BLaER1 treated with 17β-estradiol and CSF1 and Interleukin-3, amounts not matched to agents 10 nM and 100 nM (cell line): ENCODE measurements at regions not wholly inside any gene's neighbourhood (a gene's known extent, or its start where the extent isn't known, plus 50 kb on each side); places are given as distances from the start of the nearest gene placed in this dataset.
"Not testable (repeated sequence)": the region's sequence is repeated elsewhere in the genome, so short reads cannot be mapped to it uniquely, and the experiment has no call there.

Experiments
- H3K27ac ChIP-seq, 11 experiments: shearing (Covaris generic); formaldehyde crosslinking; 2 replicates each; pipeline ENCODE4 v1.8.1; 2022
- H3K27me3 ChIP-seq, 11 experiments: shearing (Covaris generic); formaldehyde crosslinking; 2 replicates each; pipeline ENCODE4 v1.8.1; 2022
- H3K36me3 ChIP-seq, 11 experiments: shearing (Covaris generic); formaldehyde crosslinking; 2 replicates each; pipeline ENCODE4 v1.8.1; 2022
- H3K4me1 ChIP-seq, 10 experiments: shearing (Covaris generic); formaldehyde crosslinking; 2 replicates each; pipeline ENCODE4 v1.8.1; 2022
- H3K4me2 ChIP-seq, 11 experiments: shearing (Covaris generic); formaldehyde crosslinking; 2 replicates each; pipeline ENCODE4 v1.8.1; 2022
- H3K4me3 ChIP-seq, 10 experiments: shearing (Covaris generic); formaldehyde crosslinking; 2 replicates each; pipeline ENCODE4 v1.8.1; 2022
- H3K9ac ChIP-seq, 11 experiments: shearing (Covaris generic); formaldehyde crosslinking; 2 replicates each; pipeline ENCODE4 v1.8.1; 2022
- H3K9me3 ChIP-seq, 11 experiments: shearing (Covaris generic); formaldehyde crosslinking; replicated peaks in 1 of 11; 2 replicates each; pipeline ENCODE4 v1.8.1; 2022
- H4K20me1 ChIP-seq, 11 experiments: shearing (Covaris generic); formaldehyde crosslinking; 2 replicates each; pipeline ENCODE4 v1.8.1; 2022
- Cebpa-rat ChIP-seq, 11 experiments: shearing (Covaris generic); IDR thresholded peaks; 2 replicates each; pipeline ENCODE4 v1.8.1; 2022

DNA sequence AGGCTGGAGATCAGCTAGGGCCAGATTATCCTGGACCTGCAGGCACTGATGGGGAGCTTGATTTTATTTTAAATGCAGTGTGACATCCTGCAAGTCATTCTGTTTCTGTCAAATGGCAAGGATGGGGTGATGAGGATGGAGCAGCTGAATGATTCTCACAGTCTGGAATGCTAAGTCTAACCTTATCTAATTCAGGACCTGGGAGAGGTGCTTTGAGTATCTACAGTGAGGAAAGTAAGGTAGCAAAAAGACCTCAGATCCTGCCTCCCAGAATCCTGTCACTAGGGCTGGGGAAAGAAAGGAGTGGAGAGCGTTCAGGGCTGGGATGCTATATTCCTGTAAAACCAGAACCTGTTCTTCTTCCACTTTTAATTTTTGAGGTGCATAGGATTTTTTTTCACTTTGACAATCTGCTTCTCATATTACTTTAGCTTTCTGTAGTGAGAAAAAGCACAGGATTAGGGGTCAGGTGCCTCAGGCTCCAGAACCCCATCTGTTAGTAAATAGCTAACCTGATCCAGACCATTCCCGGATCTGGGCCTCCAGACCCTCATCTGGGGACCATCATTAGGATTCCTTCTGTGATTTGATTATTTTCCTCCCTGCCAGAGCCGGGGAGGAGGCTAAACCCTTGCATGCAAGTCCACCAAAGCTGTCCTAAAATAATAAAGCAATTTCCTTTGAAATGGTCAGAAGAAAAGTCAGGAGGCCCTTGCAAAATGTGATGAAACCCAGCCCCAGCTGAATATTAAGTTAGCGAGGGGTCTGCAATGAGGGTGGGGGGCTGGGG is 54.7 kb downstream of the ASCL1 start:
- Histone ChIP-seq H3K36me3 (no peaks in the 10 kb centered on the region), H3K4me3 (no peak overlapping the region), H3K27ac (no peak overlapping the region), H4K20me1 (no peaks in the 10 kb centered on the region), H3K4me1 (no peaks in the 10 kb centered on the region), H3K27me3 (no peaks in the 10 kb centered on the region), H3K9ac (no peak overlapping the region), H3K4me2 (no peak overlapping the region), H3K9me3 (no peaks in the 10 kb centered on the region)
- no peak for TF ChIP-seq Cebpa-rat (IDR thresholded peaks at IDR 0.05)

DNA sequence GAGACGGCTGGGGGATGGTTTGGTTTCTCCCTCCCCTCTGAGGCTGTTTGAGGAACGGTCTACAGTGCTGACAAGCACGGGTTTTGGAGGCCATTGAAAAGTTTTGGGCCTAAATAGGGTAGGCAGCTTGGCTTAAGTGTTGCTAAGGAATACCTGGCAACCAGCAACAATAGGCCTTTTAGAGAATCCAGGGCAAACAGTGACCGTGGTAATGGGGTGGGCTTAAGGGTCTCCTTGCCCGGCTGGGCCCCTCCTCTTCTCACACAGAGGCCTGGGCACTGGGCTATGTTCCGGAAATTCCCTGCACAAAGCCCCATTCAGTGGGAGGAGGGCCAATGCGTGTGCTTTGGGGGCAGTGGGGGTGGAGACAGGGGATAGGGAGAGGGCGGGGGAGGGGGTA is 55.4 kb downstream of the ASCL1 start:
- TF ChIP-seq Cebpa-rat (IDR thresholded peaks at IDR 0.05), result no peak

DNA sequence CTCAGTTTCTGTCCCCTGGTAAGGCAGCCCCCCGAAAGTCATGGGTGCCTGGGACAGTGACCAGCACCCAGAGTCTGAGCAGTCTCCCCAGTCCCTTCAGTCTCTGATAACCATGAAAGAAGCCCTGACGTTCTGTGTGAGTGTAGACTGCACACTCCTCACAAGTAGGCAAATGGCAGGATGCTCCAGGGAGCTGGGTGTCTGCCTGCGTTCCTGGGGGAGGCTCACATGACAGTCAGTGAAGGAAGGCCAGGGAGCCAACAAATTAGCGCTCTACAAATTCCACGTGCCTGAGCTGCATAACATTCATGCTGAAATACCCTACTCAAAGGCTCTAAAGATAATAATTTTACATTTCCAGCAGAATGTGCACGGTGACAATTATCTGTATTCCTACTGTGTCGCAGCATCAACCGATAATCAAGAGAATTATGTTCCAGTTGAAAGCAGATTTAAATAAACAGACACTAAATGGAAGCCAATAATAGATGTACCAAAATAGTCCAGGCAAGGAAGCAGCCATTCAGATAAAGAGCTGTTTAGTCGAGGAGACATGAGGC is 56.3 kb downstream of the ASCL1 start:
- Histone ChIP-seq H3K9me3 (no peaks in the 10 kb centered on the region), H4K20me1 (no peaks in the 10 kb centered on the region), H3K4me3 (no peak overlapping the region), H3K27me3 (no peaks in the 10 kb centered on the region), H3K4me1 (no peaks in the 10 kb centered on the region), H3K36me3 (no peaks in the 10 kb centered on the region), H3K4me2 (no peak overlapping the region), H3K27ac (no peak overlapping the region), H3K9ac (no peak overlapping the region)
- TF ChIP-seq Cebpa-rat (IDR thresholded peaks at IDR 0.05), result no peak

More for the DNA sequence above, 55.4 kb downstream of the ASCL1 start:
- H3K36me3 ChIP-seq, result no peaks in the 10 kb centered on the region
- H3K4me1 ChIP-seq, result no peaks in the 10 kb centered on the region
- no peaks in the 10 kb centered on the region for H3K9me3 ChIP-seq
- no peak overlapping the region for H3K27ac ChIP-seq
- H3K9ac ChIP-seq, result no peak overlapping the region
- H3K4me2 ChIP-seq, result no peak overlapping the region
- H3K27me3 ChIP-seq, result no peaks in the 10 kb centered on the region
- no peaks in the 10 kb centered on the region for H4K20me1 ChIP-seq
- H3K4me3 ChIP-seq, result no peak overlapping the region

DNA sequence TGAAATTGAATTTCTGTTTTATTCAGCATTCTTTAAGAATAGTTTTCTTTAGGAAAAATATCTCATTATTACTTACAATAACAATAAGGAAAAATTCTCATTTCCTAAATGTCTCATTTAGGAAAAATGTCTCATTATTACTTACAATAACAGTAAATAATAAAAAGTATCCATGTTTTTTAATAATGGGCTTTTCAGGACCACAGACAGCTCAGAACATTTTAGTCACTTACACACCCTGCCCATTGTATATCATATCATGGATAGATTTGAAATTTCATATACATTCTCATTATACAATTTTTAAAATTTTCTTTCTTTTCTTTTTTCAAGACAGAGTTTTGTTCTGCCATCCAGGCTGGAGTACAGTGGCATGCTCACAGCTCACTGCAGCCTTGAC is 58.9 kb downstream of the ASCL1 start:
- Histone ChIP-seq H3K9me3 (no peaks in the 10 kb centered on the region), H3K27me3 (no peaks in the 10 kb centered on the region), H3K4me2 (no peak overlapping the region), H3K27ac (no peak overlapping the region), H3K36me3 (no peaks in the 10 kb centered on the region), H3K9ac (no peak overlapping the region), H4K20me1 (no peaks in the 10 kb centered on the region), H3K4me1 (no peaks in the 10 kb centered on the region), H3K4me3 (no peak overlapping the region)
- no peak for TF ChIP-seq Cebpa-rat (IDR thresholded peaks at IDR 0.05)

DNA sequence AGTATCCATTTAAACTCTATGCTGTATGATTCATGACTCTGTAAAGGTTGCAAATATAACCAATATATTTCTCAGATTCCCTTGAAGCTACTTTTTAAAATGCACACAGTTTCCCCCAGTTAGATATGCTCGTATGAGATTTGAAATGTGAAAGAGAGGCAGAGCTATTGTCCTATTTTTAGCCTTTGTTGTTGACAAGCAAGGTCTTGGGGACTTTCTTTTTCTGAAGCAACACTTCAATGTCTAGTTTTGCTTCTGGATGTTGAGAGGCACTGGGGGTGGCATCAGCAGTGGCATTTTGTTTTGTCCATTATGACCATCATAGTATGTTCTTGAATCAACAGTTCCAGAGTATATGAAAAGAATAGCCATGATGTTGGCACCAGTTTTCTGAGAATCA is 63.4 kb downstream of the ASCL1 start:
- H3K27me3 ChIP-seq, result no peaks in the 10 kb centered on the region
- no peak overlapping the region for H3K9ac ChIP-seq
- H3K36me3 ChIP-seq, result no peaks in the 10 kb centered on the region
- no peak overlapping the region for H3K4me3 ChIP-seq
- H3K9me3 ChIP-seq, result no peaks in the 10 kb centered on the region
- H3K4me2 ChIP-seq, result no peak overlapping the region
- no peaks in the 10 kb centered on the region for H4K20me1 ChIP-seq
- TF ChIP-seq Cebpa-rat (IDR thresholded peaks at IDR 0.05), result no peak
- no peak overlapping the region for H3K27ac ChIP-seq
- no peaks in the 10 kb centered on the region for H3K4me1 ChIP-seq

DNA sequence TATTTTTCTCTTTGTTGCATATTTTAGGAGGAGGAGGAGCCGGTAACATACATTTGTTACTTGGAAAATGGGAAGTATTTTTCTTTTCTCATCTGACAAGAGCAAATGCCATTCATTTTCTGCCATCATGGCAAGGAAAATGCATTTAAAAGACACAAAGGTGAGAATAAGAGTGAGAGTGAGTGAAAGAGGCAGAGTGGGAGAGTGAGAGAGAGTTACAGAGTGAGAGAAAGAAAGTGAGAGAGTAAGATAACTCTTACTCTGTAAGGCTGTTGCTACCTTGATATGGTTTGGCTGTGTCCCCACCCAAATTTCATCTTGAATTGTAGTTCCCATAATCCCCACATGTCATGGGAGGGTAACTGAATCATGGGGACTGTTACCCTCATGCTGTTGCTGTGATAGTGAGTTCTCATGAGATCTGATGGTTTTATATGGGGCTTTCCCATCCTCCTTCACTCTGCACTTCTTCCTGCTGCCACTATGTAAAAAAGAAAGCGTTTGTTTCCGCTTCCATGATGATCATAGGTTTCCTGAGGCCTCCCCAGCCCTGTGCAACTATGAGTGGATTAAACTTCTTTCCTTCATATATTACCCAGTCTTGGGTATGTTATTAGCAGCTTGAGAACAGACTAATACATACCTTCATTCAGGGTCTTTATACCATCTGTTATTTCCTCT is 64.2 kb downstream of the ASCL1 start:
- no peaks in the 10 kb centered on the region for H3K27me3 ChIP-seq

DNA sequence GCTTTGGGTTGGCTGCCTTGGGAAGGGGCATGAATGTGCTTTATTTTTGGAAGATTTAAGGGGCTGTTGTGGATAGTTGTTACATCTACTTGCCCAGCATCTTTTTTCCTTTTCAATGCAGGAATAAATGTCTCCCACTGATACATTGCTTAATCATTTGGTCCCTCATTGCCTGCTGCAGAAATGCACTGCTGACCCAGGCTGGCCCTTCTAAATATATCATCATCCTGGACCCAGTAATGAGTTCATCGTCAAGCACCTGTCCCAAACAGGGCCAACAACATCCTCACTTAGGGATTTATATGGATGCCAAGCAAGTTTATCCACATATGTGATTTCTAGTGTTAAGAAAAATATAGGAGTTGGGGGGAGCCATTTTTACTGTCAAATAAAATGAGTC is 67.2 kb downstream of the ASCL1 start:
- no peaks in the 10 kb centered on the region for H3K36me3 ChIP-seq
- H4K20me1 ChIP-seq, result no peaks in the 10 kb centered on the region
- no peaks in the 10 kb centered on the region for H3K9me3 ChIP-seq
- no peak overlapping the region for H3K27ac ChIP-seq
- no peak overlapping the region for H3K4me2 ChIP-seq
- H3K4me1 ChIP-seq, result no peaks in the 10 kb centered on the region
- no peak overlapping the region for H3K4me3 ChIP-seq
- no peak for TF ChIP-seq Cebpa-rat (IDR thresholded peaks at IDR 0.05)
- H3K27me3 ChIP-seq, result no peaks in the 10 kb centered on the region
- H3K9ac ChIP-seq, result no peak overlapping the region

More for the DNA sequence above, 64.2 kb downstream of the ASCL1 start:
- TF ChIP-seq Cebpa-rat (IDR thresholded peaks at IDR 0.05), result no peak
- Histone ChIP-seq H3K4me2 (no peak overlapping the region), H3K4me3 (no peak overlapping the region), H3K4me1 (no peaks in the 10 kb centered on the region), H3K9ac (no peak overlapping the region), H3K36me3 (no peaks in the 10 kb centered on the region), H4K20me1 (no peaks in the 10 kb centered on the region), H3K27ac (no peak overlapping the region), H3K9me3 (no peaks in the 10 kb centered on the region)

DNA sequence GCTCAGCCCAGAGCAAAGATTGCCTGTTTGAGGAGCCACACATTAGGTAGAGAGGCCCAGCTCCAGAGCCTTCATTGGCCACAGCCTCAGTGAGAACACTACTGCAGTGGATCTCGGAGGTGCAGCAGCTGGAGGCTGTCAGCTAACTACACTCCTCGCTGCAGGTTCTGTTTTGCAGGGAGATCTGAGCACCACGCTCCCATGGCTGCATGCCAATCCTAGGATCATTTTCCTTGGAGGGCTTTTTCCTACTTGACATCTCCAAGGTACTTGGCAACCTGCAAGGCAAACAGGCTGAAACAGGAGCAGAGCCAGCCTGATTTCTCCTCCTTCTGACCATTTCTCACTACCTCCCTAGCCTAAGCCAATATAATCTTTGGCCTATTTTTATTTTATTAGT is 69.2 kb downstream of the ASCL1 start:
- not testable (repeated sequence) for H3K27ac ChIP-seq, H4K20me1 ChIP-seq, H3K27me3 ChIP-seq, H3K9ac ChIP-seq, H3K36me3 ChIP-seq, H3K4me1 ChIP-seq, H3K4me2 ChIP-seq, H3K9me3 ChIP-seq, H3K4me3 ChIP-seq

DNA sequence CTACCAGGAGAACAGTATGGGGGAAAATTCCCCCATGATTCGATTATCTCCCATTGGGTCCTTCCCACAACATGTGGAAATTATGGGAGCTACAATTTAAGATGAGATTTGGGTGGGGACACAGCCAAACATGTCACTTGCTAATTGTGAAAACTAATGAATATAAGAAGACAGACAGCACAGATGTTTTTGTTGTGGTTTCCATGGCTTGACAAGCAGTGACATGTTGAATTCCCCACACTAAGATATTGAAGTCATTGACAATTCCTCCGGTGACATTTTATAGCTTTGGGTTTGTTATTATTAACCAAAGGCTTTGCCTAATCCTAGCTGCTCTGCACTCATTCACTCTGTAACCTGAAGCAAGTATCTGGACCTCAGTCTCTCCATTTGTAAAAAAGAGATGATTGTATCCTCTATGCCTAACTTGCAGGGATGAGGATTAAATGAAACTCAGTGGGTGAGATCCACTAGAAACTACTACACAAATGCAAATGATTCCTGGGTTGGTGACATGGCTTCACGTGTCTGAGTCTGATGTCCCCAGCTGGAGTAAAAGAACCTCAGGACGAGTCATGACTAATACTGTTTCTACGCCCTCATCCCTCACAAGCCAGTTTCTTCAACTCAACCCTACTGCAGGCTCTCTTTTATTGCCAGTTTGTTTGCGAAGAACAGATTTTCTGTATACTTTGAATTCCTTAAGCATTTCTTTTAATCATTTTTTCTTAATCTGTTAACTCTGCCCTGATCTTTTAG is 71.6 kb downstream of the ASCL1 start:
- Histone ChIP-seq H3K9me3 (no peaks in the 10 kb centered on the region), H3K4me1 (no peaks in the 10 kb centered on the region), H3K9ac (no peak overlapping the region), H3K4me2 (no peak overlapping the region), H4K20me1 (no peaks in the 10 kb centered on the region), H3K4me3 (no peak overlapping the region), H3K36me3 (no peaks in the 10 kb centered on the region), H3K27ac (no peak overlapping the region), H3K27me3 (no peaks in the 10 kb centered on the region)
- no peak for TF ChIP-seq Cebpa-rat (IDR thresholded peaks at IDR 0.05)
